Thyroid gland (tissue), 4 donors: ENCODE measurements at regions not wholly inside any gene's neighbourhood (a gene's known extent, or its start where the extent isn't known, plus 50 kb on each side); places are given as distances from the start of the nearest gene placed in this dataset.

Source experiments
- CTCF ChIP-seq, 6 experiments: fragments of 200-600 bp in 3 of 6; fragments of 450-650 bp in 3 of 6; sonication (generic) in 3 of 6; IDR thresholded peaks; one replicate each; pipeline ENCODE4 v1.5.1; 2016 to 2019; ENCODE audit warnings: antibody characterized with exemption in 6 of 6, mild to moderate bottlenecking in 2 of 6, inconsistent platforms in 1 of 6, moderate library complexity in 1 of 6
- POLR2A ChIP-seq, 2 donors: fragments of 450-650 bp; IDR thresholded peaks; one replicate each; pipeline ENCODE4 v1.6.1; 2017; ENCODE audit warnings: antibody characterized with exemption in 2 of 2, mild to moderate bottlenecking in 2 of 2, moderate library complexity in 1 of 2

GRCh38 chr9:26551971-26552370, 340.6 kb downstream of the CAAP1 start:
- TF ChIP-seq POLR2A (IDR thresholded peaks at IDR 0.05) (no peak), CTCF (IDR thresholded peaks at IDR 0.05) (no peak)
